WERI-Rb-1 (cell line): ENCODE measurements at regions not wholly inside any gene's neighbourhood (a gene's known extent, or its start where the extent isn't known, plus 50 kb on each side); places are given as distances from the start of the nearest gene placed in this dataset.

Source experiments
- DNase-seq: peaks from one replicate; pipeline ENCODE4 v3.0.0-alpha.2; 2020
- H3K27ac ChIP-seq: fragments of 250-450 bp; sonication (Bioruptor Pico); 2 replicates; pipeline ENCODE4 v1.5.1; 2020; ENCODE audit warnings: mild to moderate bottlenecking, moderate library complexity
- H3K27me3 ChIP-seq: fragments of 250-450 bp; sonication (Bioruptor Pico); 2 replicates; pipeline ENCODE4 v1.5.1; 2021; ENCODE audit warnings: mild to moderate bottlenecking, low read depth, moderate library complexity; ENCODE audit not compliant: insufficient read depth, severe bottlenecking
- H3K36me3 ChIP-seq: fragments of 250-450 bp; sonication (Bioruptor Pico); 2 replicates; pipeline ENCODE4 v1.5.1; 2020; ENCODE audit warnings: mild to moderate bottlenecking, moderate library complexity
- H3K4me3 ChIP-seq: 2 replicates; pipeline ENCODE4 v1.5.1; 2011; ENCODE audit warnings: low read depth, mild to moderate bottlenecking, control low read depth, low read length
- H3K9me3 ChIP-seq: fragments of 250-450 bp; sonication (Bioruptor Pico); 2 replicates; pipeline ENCODE4 v1.5.1; 2021; ENCODE audit warnings: mild to moderate bottlenecking, moderate library complexity; ENCODE audit not compliant: severe bottlenecking
- CTCF ChIP-seq: IDR thresholded peaks from 2 replicates; pipeline ENCODE4 v1.5.1; 2011; ENCODE audit warnings: low read depth, mild to moderate bottlenecking, control low read depth, inconsistent platforms, low read length

GRCh38 chr2:5959836-5960820 is 267.9 kb downstream of the SOX11 start:
- Histone ChIP-seq H3K4me3 (no peak overlapping the region), H3K9me3 (peaks cover 3% of the 10 kb centered on the region), H3K36me3 (no peaks in the 10 kb centered on the region), H3K27ac (no peak overlapping the region), H3K27me3 (no peaks in the 10 kb centered on the region)
- no peak for DNase-seq
- TF ChIP-seq CTCF, result no peak

DNA sequence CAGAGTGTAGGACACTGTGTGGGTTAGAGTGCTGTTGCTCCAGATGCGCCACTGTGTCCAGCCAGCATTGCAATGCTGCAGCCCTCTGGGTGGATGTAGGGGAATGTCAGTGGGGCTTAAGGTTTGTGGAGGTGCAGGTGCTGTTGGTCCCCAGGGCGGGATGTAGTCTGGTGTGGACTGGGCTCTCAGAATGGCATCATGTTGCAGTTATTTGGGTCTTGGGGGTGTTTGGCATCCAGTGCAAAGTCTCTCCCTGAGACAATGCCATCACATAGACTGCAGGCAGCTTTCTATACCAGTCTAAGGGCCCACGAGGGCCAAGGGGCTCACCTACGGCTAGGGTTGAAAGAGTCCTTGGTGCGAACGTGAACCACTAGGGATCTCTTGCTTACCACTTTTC is 275.3 kb downstream of the SOX11 start:
- peaks cover 7% of the 10 kb centered on the region for H3K9me3 ChIP-seq
- H3K36me3 ChIP-seq, result no peaks in the 10 kb centered on the region
- no peaks in the 10 kb centered on the region for H3K27me3 ChIP-seq
- H3K4me3 ChIP-seq, result no peak overlapping the region
- DNase-seq, result no peak
- TF ChIP-seq CTCF, result no peak
- H3K27ac ChIP-seq, result no peak overlapping the region

- no peaks in the 10 kb centered on the region for H3K36me3 ChIP-seq
- no peak for TF ChIP-seq CTCF
- peak; percentile 55 for DNase-seq
- no peak overlapping the region for H3K4me3 ChIP-seq
- H3K27me3 ChIP-seq, result no peaks in the 10 kb centered on the region
- peak overlapping the region; percentile 9 for H3K27ac ChIP-seq
- H3K9me3 ChIP-seq, result peaks cover 3% of the 10 kb centered on the region
These were observed 277.1 kb downstream of the SOX11 start for GRCh38 chr2:5969303-5969702.

DNA sequence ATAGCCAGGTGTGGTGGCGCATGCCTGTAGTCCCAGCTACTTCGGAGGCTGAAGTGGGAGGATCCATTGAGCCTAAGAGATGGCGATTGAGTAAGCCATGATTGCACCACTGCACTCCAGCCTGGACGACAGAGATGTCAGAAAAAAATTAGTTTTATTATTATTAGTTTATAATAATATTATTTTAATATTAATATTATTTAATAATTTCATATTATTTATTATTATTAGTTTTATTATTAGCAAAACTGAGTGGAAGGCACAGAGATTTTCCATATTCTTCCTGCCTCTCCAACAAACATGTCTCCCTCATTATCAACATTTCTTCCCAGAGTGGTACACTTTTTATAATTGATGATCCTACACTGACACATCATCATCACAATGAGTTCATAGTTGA is 278.2 kb downstream of the SOX11 start:
- Histone ChIP-seq H3K4me3 (no peak overlapping the region), H3K27me3 (no peaks in the 10 kb centered on the region), H3K9me3 (peaks cover 3% of the 10 kb centered on the region), H3K36me3 (no peaks in the 10 kb centered on the region), H3K27ac (no peak overlapping the region)
- no peak for DNase-seq
- TF ChIP-seq CTCF, result no peak

GRCh38 chr2:5974477-5974876 is 282.3 kb downstream of the SOX11 start:
- Histone ChIP-seq H3K27ac (no peak overlapping the region), H3K27me3 (no peaks in the 10 kb centered on the region), H3K4me3 (no peak overlapping the region), H3K9me3 (no peaks in the 10 kb centered on the region), H3K36me3 (no peaks in the 10 kb centered on the region)
- TF ChIP-seq CTCF, result no peak
- DNase-seq, result no peak

DNA sequence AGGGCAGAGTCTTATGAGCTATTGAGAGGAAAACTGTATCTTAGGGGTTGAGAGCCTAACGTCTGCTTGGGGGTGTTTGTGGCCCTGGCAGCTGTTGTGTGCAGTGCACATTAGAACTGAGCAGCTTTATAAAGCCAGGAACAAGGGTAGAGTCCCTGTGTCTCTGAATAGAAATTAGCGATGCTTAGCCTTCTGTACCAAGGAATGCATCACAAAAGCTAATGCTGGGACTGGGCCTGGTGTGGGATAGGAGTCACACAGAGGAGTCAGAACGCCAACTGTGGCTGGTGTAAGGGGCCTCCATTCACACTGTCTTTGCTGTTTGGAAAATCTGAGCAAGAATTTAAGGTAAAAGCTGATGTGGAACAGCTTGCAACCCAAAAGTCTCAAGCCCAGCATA is 283.2 kb downstream of the SOX11 start:
- no peaks in the 10 kb centered on the region for H3K9me3 ChIP-seq
- H3K4me3 ChIP-seq, result no peak overlapping the region
- TF ChIP-seq CTCF, result no peak
- no peaks in the 10 kb centered on the region for H3K27me3 ChIP-seq
- H3K36me3 ChIP-seq, result no peaks in the 10 kb centered on the region
- DNase-seq, result no peak
- no peak overlapping the region for H3K27ac ChIP-seq
